OCI-LY3 (cell line): ENCODE measurements at regions not wholly inside any gene's neighbourhood (a gene's known extent, or its start where the extent isn't known, plus 50 kb on each side); places are given as distances from the start of the nearest gene placed in this dataset.

Experiments used
- CTCF ChIP-seq: fragments of 200-600, 300-600 bp; sonication (generic); IDR thresholded peaks from 2 replicates; pipeline ENCODE4 v1.5.1; 2014; ENCODE audit warnings: antibody characterized with exemption, low read length, low read depth
- EZH2phosphoT487 ChIP-seq: fragments of 200-600 bp; shearing (Covaris generic); IDR thresholded peaks from 2 replicates; pipeline ENCODE4 v1.6.1; 2018; ENCODE audit warnings: antibody characterized with exemption, mixed run types, low read depth

GRCh38 chr4:60327651-60328050, 872.5 kb upstream of the ADGRL3 start:
- TF ChIP-seq EZH2phosphoT487 (no peak), CTCF (no peak)
